ENCODE measurements at regions not wholly inside any gene's neighbourhood (a gene's known extent, or its start where the extent isn't known, plus 50 kb on each side); places are given as distances from the start of the nearest gene placed in this dataset.

GRCh38 chr4:186935901-186936300 is 212.2 kb upstream of the FAT1 start:
- no peak overlapping the region for H3K4me2 ChIP-seq (ENCODE audit: insufficient read depth in 1 of 2, low read depth in 2 of 2, low read length in 2 of 2)
- CTCF ChIA-PET (ENCODE audit: partially characterized antibody) = interaction anchor here (1.2 kb wide), 1 partner anchor 13 kb away, joined by 3 read pairs; no protein-coding TSS in a partner anchor

More at GRCh38 chr4:186935901-186936300, 212.2 kb upstream of the FAT1 start:
- Histone ChIP-seq H3K4me1 (replicated peaks in 1 of 4; ENCODE audit: control insufficient read depth in 3 of 4, insufficient read depth in 4 of 4, low read length in 3 of 4) (peaks cover 0 to 3% (median 1%) of the 10 kb centered on the region in 4 experiments; a peak in 1 of 7 replicates), H2AFZ (ENCODE audit: low read length) (no peak overlapping the region), H3K36me3 (ENCODE audit: control insufficient read depth in 2 of 4, insufficient read depth in 4 of 4, low read length in 3 of 4) (no peaks in the 10 kb centered on the region), H2BK5ac (ENCODE audit: low read depth, low read length) (no peak overlapping the region), H2BK15ac (ENCODE audit: low read length) (no peak overlapping the region), H4K91ac (replicated peaks; ENCODE audit: insufficient read length, low read length) (no peak overlapping the region), H3K4me3 (ENCODE audit: extremely low read depth in 1 of 4, insufficient read depth in 2 of 4, low read depth in 3 of 4, low read length in 4 of 4) (no peak overlapping the region), H3K79me2 (ENCODE audit: control insufficient read depth in 1 of 2, insufficient read depth in 2 of 2, low read length in 2 of 2) (no peaks in the 10 kb centered on the region), H3K27me3 (replicated peaks in 1 of 4; ENCODE audit: control insufficient read depth in 3 of 4, extremely low read depth in 1 of 4, insufficient read depth in 3 of 4, low read length in 3 of 4) (no peaks in the 10 kb centered on the region), H3K23ac (ENCODE audit: insufficient read length) (no peak overlapping the region), H4K8ac (ENCODE audit: extremely low read depth, insufficient read depth, low read length) (no peak overlapping the region), H3K27ac (ENCODE audit: low read depth, low read length) (no peak overlapping the region), H3K56ac (replicated peaks; ENCODE audit: insufficient read length, low read depth, low read length) (no peak overlapping the region), H3K79me1 (ENCODE audit: low read depth, low read length) (no peaks in the 10 kb centered on the region), H3K14ac (ENCODE audit: insufficient read length) (no peak overlapping the region), H3K18ac (ENCODE audit: extremely low read depth, low read length) (no peak overlapping the region), H2BK12ac (ENCODE audit: low read depth, low read length) (no peak overlapping the region), H4K20me1 (replicated peaks in 1 of 2; ENCODE audit: control insufficient read depth in 1 of 2, insufficient read depth in 2 of 2, low read length in 2 of 2) (no peaks in the 10 kb centered on the region), H3K9ac (replicated peaks in 1 of 4; ENCODE audit: extremely low read depth in 1 of 4, low read depth in 3 of 4, low read length in 3 of 4) (no peak overlapping the region), H3K9me3 (ENCODE audit: insufficient read depth in 2 of 2, low read depth in 1 of 2, low read length in 1 of 2) (no peaks in the 10 kb centered on the region), H2BK120ac (replicated peaks; ENCODE audit: low read depth, low read length) (no peak overlapping the region), H4K5ac (ENCODE audit: insufficient read length, low read depth, low read length) (no peak overlapping the region), H3K23me2 (ENCODE audit: low read depth, low read length) (no peaks in the 10 kb centered on the region), H2BK20ac (ENCODE audit: low read length) (no peak overlapping the region), H2AK5ac (ENCODE audit: low read depth, low read length) (no peak overlapping the region), H3K4ac (replicated peaks; ENCODE audit: insufficient read length, low read depth, low read length) (no peak overlapping the region)
- 92% methylated on average over 4 of the region's 4 CpGs; no CpG with 5 or more reads in 1 of the 2 experiments for WGBS, 2 experiments (ENCODE audit: extremely low coverage in 1 of 2, insufficient coverage in 1 of 2, insufficient read length in 1 of 2, insufficient replicate concordance in 2 of 2, low coverage in 1 of 2, low lambda C conversion rate in 2 of 2, missing lambda C conversion rate in 1 of 2)
- no peak for TF ChIP-seq BCL11A (IDR thresholded peaks at IDR 0.05; ENCODE audit: low read depth in 2 of 2, low read length in 2 of 2)
- no peak for TF ChIP-seq SP4 (IDR thresholded peaks at IDR 0.05; ENCODE audit: low read length)
- no peak for TF ChIP-seq MAX (IDR thresholded peaks at IDR 0.05)
- no peak for TF ChIP-seq JUN (IDR thresholded peaks at IDR 0.05; ENCODE audit: low read depth, low read length)
- TF ChIP-seq CEBPB (IDR thresholded peaks at IDR 0.05; ENCODE audit: low read depth, low read length) = no peak
- TF ChIP-seq FOSL1 (IDR thresholded peaks at IDR 0.05; ENCODE audit: insufficient read depth, low read depth, low read length) = no peak
- no peak for TF ChIP-seq RAD21 (IDR thresholded peaks at IDR 0.05 in 1 of 2, conservative IDR thresholded peaks at IDR 0.05 in 1 of 2; ENCODE audit: low read depth in 2 of 2, low read length in 2 of 2)
- TF ChIP-seq POLR2A (IDR thresholded peaks at IDR 0.05; ENCODE audit: control extremely low read depth in 1 of 2, low read depth in 2 of 2, low read length in 2 of 2) = no peak
- TF ChIP-seq ATF3 (IDR thresholded peaks at IDR 0.05; ENCODE audit: insufficient read depth, low read depth, low read length) = no peak
- TF ChIP-seq ZNF274 (IDR thresholded peaks at IDR 0.05; ENCODE audit: borderline replicate concordance, extremely low read depth, low read length) = no peak
- TF ChIP-seq TAF7 (optimal IDR thresholded peaks at IDR 0.05; ENCODE audit: borderline replicate concordance, low read depth, low read length) = no peak
- POLR2A ChIA-PET (ENCODE audit: partially characterized antibody) = no interaction called here
- DNase-seq (ENCODE audit: low read depth in 1 of 2, low spot score in 2 of 2) (no peak), FAIRE-seq (no peak)

Data from H1 (cell line).